Activated naive CD8-positive, alpha-beta T cell (primary cell): ENCODE measurements at regions not wholly inside any gene's neighbourhood (a gene's known extent, or its start where the extent isn't known, plus 50 kb on each side); places are given as distances from the start of the nearest gene placed in this dataset.

Experiments used
- H3K27ac Mint-ChIP-seq: one replicate; pipeline ENCODE4 v1.8.0; 2021; ENCODE audit warnings: mixed read lengths
- H3K27me3 Mint-ChIP-seq: one replicate; pipeline ENCODE4 v1.8.0; 2021; ENCODE audit warnings: mixed read lengths
- H3K36me3 Mint-ChIP-seq: one replicate; pipeline ENCODE4 v1.8.0; 2021; ENCODE audit warnings: mixed read lengths
- H3K4me1 Mint-ChIP-seq: one replicate; pipeline ENCODE4 v1.8.0; 2021; ENCODE audit warnings: low read depth, mixed read lengths
- H3K4me3 Mint-ChIP-seq: one replicate; pipeline ENCODE4 v1.8.0; 2021; ENCODE audit warnings: mild to moderate bottlenecking, mixed read lengths
- H3K9me3 Mint-ChIP-seq: one replicate; pipeline ENCODE4 v1.8.0; 2021; ENCODE audit warnings: low read depth, mixed read lengths

- Mint-ChIP-seq H3K4me3 (peak overlapping the region; percentile 74), H3K9me3 (no peaks in the 10 kb centered on the region), H3K27me3 (peaks cover 28% of the 10 kb centered on the region), H3K27ac (no peak overlapping the region), H3K36me3 (no peaks in the 10 kb centered on the region), H3K4me1 (peaks cover 10% of the 10 kb centered on the region)
Measured at GRCh38 chr1:8217011-8217711, 100.8 kb upstream of the SLC45A1 start.

- peaks cover 30% of the 10 kb centered on the region for H3K27me3 Mint-ChIP-seq
- H3K27ac Mint-ChIP-seq, result no peak overlapping the region
- H3K4me3 Mint-ChIP-seq, result peak overlapping the region; percentile 54
- no peaks in the 10 kb centered on the region for H3K36me3 Mint-ChIP-seq
- no peaks in the 10 kb centered on the region for H3K9me3 Mint-ChIP-seq
- H3K4me1 Mint-ChIP-seq, result peaks cover 16% of the 10 kb centered on the region
Measured at GRCh38 chr1:8216005-8216404, 101.9 kb upstream of the SLC45A1 start.

GRCh38 chr1:8214501-8215173 is 103.3 kb upstream of the SLC45A1 start:
- no peak overlapping the region for H3K4me3 Mint-ChIP-seq
- no peaks in the 10 kb centered on the region for H3K36me3 Mint-ChIP-seq
- no peaks in the 10 kb centered on the region for H3K9me3 Mint-ChIP-seq
- peaks cover 31% of the 10 kb centered on the region for H3K27me3 Mint-ChIP-seq
- H3K27ac Mint-ChIP-seq, result no peak overlapping the region
- peaks cover 16% of the 10 kb centered on the region for H3K4me1 Mint-ChIP-seq

GRCh38 chr1:8213676-8214075 is 104.2 kb upstream of the SLC45A1 start:
- Mint-ChIP-seq H3K36me3 (no peaks in the 10 kb centered on the region), H3K27ac (no peak overlapping the region), H3K27me3 (peaks cover 30% of the 10 kb centered on the region), H3K9me3 (no peaks in the 10 kb centered on the region), H3K4me3 (no peak overlapping the region), H3K4me1 (peaks cover 16% of the 10 kb centered on the region)

GRCh38 chr1:8213136-8213535 is 104.8 kb upstream of the SLC45A1 start:
- Mint-ChIP-seq H3K4me3 (no peak overlapping the region), H3K27ac (no peak overlapping the region), H3K9me3 (no peaks in the 10 kb centered on the region), H3K27me3 (peaks cover 30% of the 10 kb centered on the region), H3K36me3 (no peaks in the 10 kb centered on the region), H3K4me1 (peaks cover 16% of the 10 kb centered on the region)

GRCh38 chr1:8212580-8213031 is 105.3 kb upstream of the SLC45A1 start:
- no peaks in the 10 kb centered on the region for H3K36me3 Mint-ChIP-seq
- H3K4me1 Mint-ChIP-seq, result peaks cover 13% of the 10 kb centered on the region
- H3K4me3 Mint-ChIP-seq, result no peak overlapping the region
- no peak overlapping the region for H3K27ac Mint-ChIP-seq
- peaks cover 27% of the 10 kb centered on the region for H3K27me3 Mint-ChIP-seq
- H3K9me3 Mint-ChIP-seq, result no peaks in the 10 kb centered on the region

- Mint-ChIP-seq H3K27ac (no peak overlapping the region), H3K4me3 (peak overlapping the region; percentile 23), H3K27me3 (peaks cover 27% of the 10 kb centered on the region), H3K4me1 (peaks cover 13% of the 10 kb centered on the region), H3K36me3 (no peaks in the 10 kb centered on the region), H3K9me3 (no peaks in the 10 kb centered on the region)
Measured at GRCh38 chr1:8211883-8212579, 105.9 kb upstream of the SLC45A1 start.

GRCh38 chr1:8211251-8211882 is 106.5 kb upstream of the SLC45A1 start:
- H3K36me3 Mint-ChIP-seq, result no peaks in the 10 kb centered on the region
- H3K4me1 Mint-ChIP-seq, result peaks cover 11% of the 10 kb centered on the region
- no peaks in the 10 kb centered on the region for H3K9me3 Mint-ChIP-seq
- H3K27me3 Mint-ChIP-seq, result peaks cover 23% of the 10 kb centered on the region
- H3K4me3 Mint-ChIP-seq, result peak overlapping the region; percentile 23
- H3K27ac Mint-ChIP-seq, result no peak overlapping the region

GRCh38 chr1:8207202-8207601 is 110.7 kb upstream of the SLC45A1 start:
- no peaks in the 10 kb centered on the region for H3K9me3 Mint-ChIP-seq

GRCh38 chr1:8206391-8206790 is 111.5 kb upstream of the SLC45A1 start:
- H3K9me3 Mint-ChIP-seq, result no peaks in the 10 kb centered on the region
- no peak overlapping the region for H3K27ac Mint-ChIP-seq
- H3K36me3 Mint-ChIP-seq, result no peaks in the 10 kb centered on the region
- peaks cover 7% of the 10 kb centered on the region for H3K27me3 Mint-ChIP-seq
- no peak overlapping the region for H3K4me3 Mint-ChIP-seq
- H3K4me1 Mint-ChIP-seq, result no peaks in the 10 kb centered on the region

More at GRCh38 chr1:8207202-8207601, 110.7 kb upstream of the SLC45A1 start:
- Mint-ChIP-seq H3K27ac (no peak overlapping the region), H3K27me3 (peaks cover 10% of the 10 kb centered on the region), H3K36me3 (no peaks in the 10 kb centered on the region), H3K4me3 (no peak overlapping the region), H3K4me1 (peaks cover 6% of the 10 kb centered on the region)

GRCh38 chr1:8205771-8206170 is 112.1 kb upstream of the SLC45A1 start:
- Mint-ChIP-seq H3K27me3 (peaks cover 7% of the 10 kb centered on the region), H3K9me3 (no peaks in the 10 kb centered on the region), H3K36me3 (no peaks in the 10 kb centered on the region), H3K4me1 (no peaks in the 10 kb centered on the region), H3K4me3 (no peak overlapping the region), H3K27ac (no peak overlapping the region)

GRCh38 chr1:8204826-8205225 is 113.1 kb upstream of the SLC45A1 start:
- H3K4me1 Mint-ChIP-seq, result no peaks in the 10 kb centered on the region
- H3K4me3 Mint-ChIP-seq, result no peak overlapping the region
- no peaks in the 10 kb centered on the region for H3K36me3 Mint-ChIP-seq
- H3K9me3 Mint-ChIP-seq, result no peaks in the 10 kb centered on the region
- no peak overlapping the region for H3K27ac Mint-ChIP-seq
- peaks cover 1% of the 10 kb centered on the region for H3K27me3 Mint-ChIP-seq

- Mint-ChIP-seq H3K9me3 (no peaks in the 10 kb centered on the region), H3K27me3 (no peaks in the 10 kb centered on the region), H3K4me3 (no peak overlapping the region), H3K4me1 (no peaks in the 10 kb centered on the region), H3K36me3 (no peaks in the 10 kb centered on the region), H3K27ac (no peak overlapping the region)
Measured at GRCh38 chr1:8203551-8203950, 114.4 kb upstream of the SLC45A1 start.

- H3K27ac Mint-ChIP-seq, result no peak overlapping the region
- H3K4me1 Mint-ChIP-seq, result no peaks in the 10 kb centered on the region
- H3K4me3 Mint-ChIP-seq, result no peak overlapping the region
- H3K9me3 Mint-ChIP-seq, result no peaks in the 10 kb centered on the region
- H3K36me3 Mint-ChIP-seq, result no peaks in the 10 kb centered on the region
- H3K27me3 Mint-ChIP-seq, result no peaks in the 10 kb centered on the region
Measured at GRCh38 chr1:8203056-8203455, 114.9 kb upstream of the SLC45A1 start.
